ENCODE measurements at regions not wholly inside any gene's neighbourhood (a gene's known extent, or its start where the extent isn't known, plus 50 kb on each side); places are given as distances from the start of the nearest gene placed in this dataset.

DNA sequence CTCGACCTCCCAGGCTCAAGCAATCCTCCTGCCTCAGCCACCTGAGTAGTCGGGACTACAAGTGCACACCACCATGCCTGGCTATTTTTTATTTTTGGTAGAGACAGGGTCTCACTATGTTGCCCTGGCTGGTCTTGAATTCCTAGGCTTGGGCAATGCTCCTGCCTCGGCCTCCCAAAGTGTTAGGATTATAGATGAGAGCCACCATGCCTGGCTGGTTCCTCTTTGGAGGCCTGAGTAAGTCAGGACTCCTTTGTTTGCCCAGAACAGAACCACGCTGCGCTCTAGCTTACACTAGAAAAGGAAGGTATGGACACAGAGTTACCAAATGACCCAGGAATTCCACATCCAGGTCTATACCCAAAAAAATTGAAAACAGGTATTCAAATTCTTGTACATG, 135.9 kb upstream of the SLC1A4 start:
- H3K4me1 ChIP-seq (ENCODE audit: control insufficient read depth, insufficient read depth, low read length, unreplicated experiment) = peaks cover 37% of the 10 kb centered on the region
- no peak overlapping the region for H2AFZ ChIP-seq (ENCODE audit: low read length, unreplicated experiment)
- H3K4me3 ChIP-seq (ENCODE audit: low read depth, low read length) = no peak overlapping the region
- H3K79me2 ChIP-seq (ENCODE audit: control insufficient read depth, insufficient read depth, low read length, unreplicated experiment) = no peaks in the 10 kb centered on the region
- H3K36me3 ChIP-seq (ENCODE audit: insufficient read depth, low read length) = no peaks in the 10 kb centered on the region
- no peaks in the 10 kb centered on the region for H3K27me3 ChIP-seq (ENCODE audit: insufficient read depth, low read length)
- H3K27ac ChIP-seq (ENCODE audit: low read depth, low read length) = no peak overlapping the region

DNA sequence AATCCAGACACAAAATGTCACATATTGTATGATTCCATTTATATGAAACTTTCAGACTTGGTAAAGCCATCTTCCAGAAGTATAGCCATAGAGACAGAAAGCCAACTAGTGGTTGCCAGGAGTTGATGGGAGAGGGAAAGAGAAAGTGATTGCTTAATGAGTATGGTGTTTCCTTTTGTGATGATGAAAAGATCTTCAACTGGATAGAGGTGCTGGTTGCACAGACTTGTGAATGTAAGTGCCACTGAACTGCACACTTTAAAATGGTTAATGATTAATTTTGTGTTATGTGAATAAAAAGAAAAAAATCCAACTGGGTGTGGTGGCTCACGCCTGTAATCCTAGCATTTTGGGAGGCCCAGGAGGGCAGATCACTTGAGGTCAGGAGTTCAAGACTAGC, 135.3 kb upstream of the SLC1A4 start:
- Histone ChIP-seq H3K4me1 (ENCODE audit: control insufficient read depth, insufficient read depth, low read length, unreplicated experiment) (peaks cover 43% of the 10 kb centered on the region), H3K27ac (ENCODE audit: low read depth, low read length) (no peak overlapping the region), H2AFZ (ENCODE audit: low read length, unreplicated experiment) (no peak overlapping the region)

DNA sequence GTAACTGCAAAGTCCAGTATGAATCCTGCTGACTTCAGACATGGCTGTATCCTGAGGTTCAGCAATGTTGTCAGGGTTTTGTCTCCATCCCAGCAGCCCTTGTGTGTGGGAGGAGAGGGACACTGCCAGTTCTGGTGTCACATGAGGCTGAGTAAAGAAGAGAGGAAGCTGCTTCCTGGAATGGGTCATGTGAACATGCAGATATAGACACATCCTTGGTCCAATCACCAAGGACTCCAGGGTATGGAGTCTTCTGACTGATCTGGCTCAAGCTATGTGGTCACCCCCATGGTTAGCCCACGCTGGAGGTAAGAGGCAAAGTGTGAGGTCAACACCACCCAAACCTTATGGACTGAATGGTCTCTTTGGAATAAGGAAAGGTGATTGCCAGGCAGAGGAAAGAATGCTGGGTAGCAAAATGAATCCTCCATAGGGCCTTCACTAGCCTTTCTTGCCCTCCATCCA, 134.4 kb upstream of the SLC1A4 start:
- no peak overlapping the region for H3K27ac ChIP-seq (ENCODE audit: low read depth, low read length)
- no peak overlapping the region for H3K4me3 ChIP-seq (ENCODE audit: low read depth, low read length)
- H3K27me3 ChIP-seq (ENCODE audit: insufficient read depth, low read length) = no peaks in the 10 kb centered on the region
- peaks cover 50% of the 10 kb centered on the region for H3K4me1 ChIP-seq (ENCODE audit: control insufficient read depth, insufficient read depth, low read length, unreplicated experiment)
- no peaks in the 10 kb centered on the region for H3K36me3 ChIP-seq (ENCODE audit: insufficient read depth, low read length)
- no peaks in the 10 kb centered on the region for H3K79me2 ChIP-seq (ENCODE audit: control insufficient read depth, insufficient read depth, low read length, unreplicated experiment)
- peak overlapping the region; percentile 31 for H2AFZ ChIP-seq (ENCODE audit: low read length, unreplicated experiment)

More for the DNA sequence above, 135.3 kb upstream of the SLC1A4 start:
- Histone ChIP-seq H3K79me2 (ENCODE audit: control insufficient read depth, insufficient read depth, low read length, unreplicated experiment) (no peaks in the 10 kb centered on the region), H3K4me3 (ENCODE audit: low read depth, low read length) (no peak overlapping the region), H3K36me3 (ENCODE audit: insufficient read depth, low read length) (no peaks in the 10 kb centered on the region), H3K27me3 (ENCODE audit: insufficient read depth, low read length) (no peaks in the 10 kb centered on the region)

DNA sequence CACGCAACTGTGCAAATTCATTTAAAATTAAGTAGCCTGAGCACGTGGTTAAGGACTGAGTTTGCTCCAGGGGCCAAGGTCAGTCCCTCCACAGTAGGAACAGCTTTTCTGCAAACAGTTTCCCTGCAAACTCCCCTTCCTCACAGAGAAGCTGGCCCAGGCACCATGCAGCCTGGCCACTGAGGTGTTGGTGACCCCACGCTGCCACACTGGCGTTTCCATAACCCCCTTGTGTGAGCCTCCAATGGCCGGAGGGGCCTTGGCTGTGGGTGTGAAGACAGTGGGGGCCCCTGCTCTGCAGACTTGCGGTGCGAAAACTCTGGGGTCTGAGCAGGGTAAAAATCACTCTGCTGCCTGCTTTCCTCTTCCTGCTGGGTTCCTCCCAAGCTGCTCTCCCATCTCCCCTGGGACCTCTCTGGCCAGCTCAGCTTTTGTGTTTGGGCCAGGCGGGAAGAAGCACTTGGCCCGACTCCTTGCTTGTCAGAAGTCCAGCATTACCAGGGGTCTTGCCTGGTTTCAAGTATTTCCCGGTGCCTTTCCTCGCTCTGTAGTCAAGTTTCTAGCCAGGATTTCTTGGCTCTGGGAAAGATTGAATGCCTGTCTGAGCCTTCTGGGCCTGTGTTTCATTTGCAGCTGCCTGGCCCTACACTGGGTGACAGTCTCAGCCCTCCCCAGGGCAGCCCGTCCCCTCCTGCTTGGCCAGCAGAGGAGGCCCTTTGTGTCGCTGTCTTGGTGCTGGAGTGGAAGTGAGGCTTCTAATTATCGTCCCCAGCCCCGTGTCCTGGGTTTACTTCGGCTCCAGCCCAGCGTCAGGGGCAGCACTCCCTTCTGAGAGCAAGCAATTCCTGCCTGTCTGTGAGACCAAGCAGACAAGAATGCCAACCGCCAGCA, 131.4 kb upstream of the SLC1A4 start:
- Histone ChIP-seq H3K36me3 (ENCODE audit: insufficient read depth, low read length) (no peaks in the 10 kb centered on the region), H3K4me3 (ENCODE audit: low read depth, low read length) (0 out of 2 replicates have a peak overlapping the region, but pooled peaks have one; percentile 20), H3K4me1 (ENCODE audit: control insufficient read depth, insufficient read depth, low read length, unreplicated experiment) (peaks cover 54% of the 10 kb centered on the region), H3K27me3 (ENCODE audit: insufficient read depth, low read length) (no peaks in the 10 kb centered on the region), H3K79me2 (ENCODE audit: control insufficient read depth, insufficient read depth, low read length, unreplicated experiment) (no peaks in the 10 kb centered on the region), H2AFZ (ENCODE audit: low read length, unreplicated experiment) (peak overlapping the region; percentile 69), H3K27ac (ENCODE audit: low read depth, low read length) (peak overlapping the region; percentile 61)

DNA sequence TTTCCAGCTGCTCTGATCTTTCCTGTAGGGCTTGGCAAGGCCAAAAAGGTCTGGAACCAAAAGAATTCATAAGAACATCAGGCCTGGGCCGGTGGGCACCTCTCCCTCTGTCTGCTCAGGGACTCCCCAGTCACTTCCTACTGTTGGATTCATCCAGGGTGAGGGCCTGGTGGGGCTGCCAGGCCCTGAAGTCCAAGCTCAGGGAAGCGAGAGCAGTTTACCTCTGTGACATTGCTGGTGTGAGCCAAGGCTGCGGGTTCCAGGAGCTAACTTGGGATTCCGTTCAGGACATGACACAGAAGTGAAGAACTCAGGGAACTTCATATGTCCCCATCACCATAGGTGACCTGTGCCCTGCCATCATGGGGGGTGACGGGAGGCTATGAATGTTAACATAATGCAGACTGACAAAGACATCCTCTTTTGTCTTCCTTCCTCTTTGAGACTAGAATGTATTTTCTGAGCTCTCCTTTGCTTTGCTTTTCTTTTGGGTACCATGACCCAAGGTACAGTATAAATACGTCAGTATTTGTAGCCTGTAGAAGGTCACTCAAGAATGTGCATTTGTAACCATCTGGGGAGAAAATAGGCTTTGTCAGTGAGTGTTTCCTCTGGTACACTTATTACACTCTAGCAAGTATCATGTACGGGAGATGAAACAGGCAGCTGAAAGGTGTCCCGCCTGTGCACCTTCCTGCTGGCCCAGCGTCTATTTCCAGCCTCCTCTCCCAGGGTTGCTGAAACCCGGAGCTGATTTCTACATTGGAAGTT, 130.5 kb upstream of the SLC1A4 start:
- no peaks in the 10 kb centered on the region for H3K79me2 ChIP-seq (ENCODE audit: control insufficient read depth, insufficient read depth, low read length, unreplicated experiment)
- H3K27ac ChIP-seq (ENCODE audit: low read depth, low read length) = peak overlapping the region; percentile 61
- no peaks in the 10 kb centered on the region for H3K36me3 ChIP-seq (ENCODE audit: insufficient read depth, low read length)
- peaks cover 46% of the 10 kb centered on the region for H3K4me1 ChIP-seq (ENCODE audit: control insufficient read depth, insufficient read depth, low read length, unreplicated experiment)
- H3K27me3 ChIP-seq (ENCODE audit: insufficient read depth, low read length) = no peaks in the 10 kb centered on the region
- H3K4me3 ChIP-seq (ENCODE audit: low read depth, low read length) = peak overlapping the region; percentile 0; the same call in 1 of the 2 replicates
- peak overlapping the region; percentile 69 for H2AFZ ChIP-seq (ENCODE audit: low read length, unreplicated experiment)

DNA sequence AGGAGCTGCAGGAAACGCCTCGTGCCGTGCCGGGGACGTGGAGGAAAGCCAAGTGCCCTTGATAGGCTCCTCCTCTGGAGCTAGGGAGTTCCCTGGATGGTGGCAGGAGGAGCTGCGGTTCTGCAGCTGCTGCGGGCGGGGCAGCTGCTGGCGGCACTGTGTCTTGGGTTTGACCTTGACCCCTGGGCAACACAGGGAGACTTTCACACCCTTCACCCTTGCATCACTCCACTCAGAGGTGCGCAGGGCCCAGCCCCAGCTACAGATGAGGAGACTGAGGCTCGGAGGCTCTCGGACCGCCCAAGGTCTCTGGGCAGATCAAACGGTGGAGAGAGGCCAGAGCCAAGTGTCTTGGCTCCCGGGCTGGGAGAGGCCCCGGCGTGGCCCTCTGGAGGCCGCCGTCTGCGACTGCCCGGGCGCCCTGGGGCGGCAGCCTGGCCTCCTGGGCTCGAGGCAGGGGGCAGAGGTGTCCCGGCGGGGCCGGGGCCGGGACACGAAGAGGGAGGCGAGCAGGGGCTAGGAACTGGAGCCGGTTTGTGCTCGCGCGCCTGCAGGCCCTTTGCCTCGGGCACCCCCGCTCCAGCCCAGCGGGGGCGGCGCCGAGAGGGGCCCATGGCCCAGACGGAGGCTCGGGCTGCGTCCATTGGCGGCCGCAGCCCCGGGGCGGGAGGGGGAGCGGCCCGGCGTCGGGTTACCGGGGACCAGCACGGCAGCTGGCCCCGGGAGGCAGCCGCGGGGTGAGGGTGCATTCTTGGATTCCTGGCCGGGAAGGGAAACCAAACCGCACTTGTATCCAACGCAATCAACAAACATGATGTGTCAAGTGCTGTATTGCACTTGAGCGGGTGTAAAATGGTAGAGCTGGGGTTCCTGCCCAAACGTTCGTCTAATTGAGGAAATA, 129.6 kb upstream of the SLC1A4 start:
- Histone ChIP-seq H3K36me3 (ENCODE audit: insufficient read depth, low read length) (no peaks in the 10 kb centered on the region), H3K79me2 (ENCODE audit: control insufficient read depth, insufficient read depth, low read length, unreplicated experiment) (no peaks in the 10 kb centered on the region), H3K27me3 (ENCODE audit: insufficient read depth, low read length) (no peaks in the 10 kb centered on the region), H3K4me1 (ENCODE audit: control insufficient read depth, insufficient read depth, low read length, unreplicated experiment) (peaks cover 45% of the 10 kb centered on the region), H3K27ac (ENCODE audit: low read depth, low read length) (peak overlapping the region; percentile 79), H3K4me3 (ENCODE audit: low read depth, low read length) (peak overlapping the region; percentile 40), H2AFZ (ENCODE audit: low read length, unreplicated experiment) (no peak overlapping the region)

DNA sequence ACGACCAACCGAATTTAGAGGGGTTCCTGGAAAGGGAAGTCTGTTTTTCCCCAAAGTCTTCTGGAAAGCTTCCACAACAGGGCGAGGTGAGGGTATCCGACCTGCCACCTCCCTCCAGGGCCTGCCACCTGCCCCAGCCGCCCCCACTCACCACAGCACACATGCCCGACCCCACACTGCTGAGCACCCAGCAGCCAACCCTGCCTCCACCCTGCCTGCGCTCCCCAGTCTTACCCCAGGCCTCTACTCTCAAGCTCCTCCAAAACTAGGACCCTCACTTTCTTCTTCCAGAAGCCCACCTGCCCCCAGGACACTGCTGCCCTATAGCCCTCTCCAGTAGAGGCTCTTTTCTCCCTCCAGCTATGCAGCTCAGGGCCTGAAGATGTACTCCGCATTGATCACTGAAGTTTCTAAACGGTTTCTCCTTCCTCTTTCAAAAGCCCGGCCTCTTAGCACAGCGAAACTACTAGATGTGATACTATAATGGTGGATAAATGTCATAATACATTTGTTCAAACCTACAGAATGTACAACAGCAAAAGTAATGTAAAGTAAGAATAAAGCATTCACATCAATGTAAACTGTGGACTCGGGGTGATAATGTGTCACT, 128.8 kb upstream of the SLC1A4 start:
- Histone ChIP-seq H3K27ac (ENCODE audit: low read depth, low read length) (peak overlapping the region; percentile 79), H3K4me1 (ENCODE audit: control insufficient read depth, insufficient read depth, low read length, unreplicated experiment) (peaks cover 46% of the 10 kb centered on the region), H3K4me3 (ENCODE audit: low read depth, low read length) (peak overlapping the region; percentile 40), H3K27me3 (ENCODE audit: insufficient read depth, low read length) (no peaks in the 10 kb centered on the region), H3K36me3 (ENCODE audit: insufficient read depth, low read length) (no peaks in the 10 kb centered on the region), H2AFZ (ENCODE audit: low read length, unreplicated experiment) (no peak overlapping the region), H3K79me2 (ENCODE audit: control insufficient read depth, insufficient read depth, low read length, unreplicated experiment) (no peaks in the 10 kb centered on the region)

DNA sequence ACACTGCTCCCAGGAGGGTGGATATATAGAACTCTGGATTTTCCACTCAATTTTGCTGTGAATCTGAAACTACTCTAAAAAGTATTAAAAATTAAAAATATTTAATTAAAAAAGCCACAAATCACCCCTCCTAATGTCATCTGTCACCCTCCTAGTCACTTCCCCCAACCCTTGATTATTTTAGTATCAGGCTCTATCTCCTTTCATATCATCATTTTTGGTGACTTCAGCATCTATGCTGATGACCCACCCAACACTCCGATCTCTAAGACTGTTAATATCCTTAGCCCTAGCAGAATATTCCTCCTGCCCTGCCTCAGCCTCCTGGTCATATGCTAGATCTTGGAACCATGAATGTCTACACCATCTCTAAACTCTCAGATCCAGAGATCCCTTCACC, 128.3 kb upstream of the SLC1A4 start:
- no peaks in the 10 kb centered on the region for H3K79me2 ChIP-seq (ENCODE audit: control insufficient read depth, insufficient read depth, low read length, unreplicated experiment)
- no peak overlapping the region for H3K4me3 ChIP-seq (ENCODE audit: low read depth, low read length)
- no peak overlapping the region for H2AFZ ChIP-seq (ENCODE audit: low read length, unreplicated experiment)

DNA sequence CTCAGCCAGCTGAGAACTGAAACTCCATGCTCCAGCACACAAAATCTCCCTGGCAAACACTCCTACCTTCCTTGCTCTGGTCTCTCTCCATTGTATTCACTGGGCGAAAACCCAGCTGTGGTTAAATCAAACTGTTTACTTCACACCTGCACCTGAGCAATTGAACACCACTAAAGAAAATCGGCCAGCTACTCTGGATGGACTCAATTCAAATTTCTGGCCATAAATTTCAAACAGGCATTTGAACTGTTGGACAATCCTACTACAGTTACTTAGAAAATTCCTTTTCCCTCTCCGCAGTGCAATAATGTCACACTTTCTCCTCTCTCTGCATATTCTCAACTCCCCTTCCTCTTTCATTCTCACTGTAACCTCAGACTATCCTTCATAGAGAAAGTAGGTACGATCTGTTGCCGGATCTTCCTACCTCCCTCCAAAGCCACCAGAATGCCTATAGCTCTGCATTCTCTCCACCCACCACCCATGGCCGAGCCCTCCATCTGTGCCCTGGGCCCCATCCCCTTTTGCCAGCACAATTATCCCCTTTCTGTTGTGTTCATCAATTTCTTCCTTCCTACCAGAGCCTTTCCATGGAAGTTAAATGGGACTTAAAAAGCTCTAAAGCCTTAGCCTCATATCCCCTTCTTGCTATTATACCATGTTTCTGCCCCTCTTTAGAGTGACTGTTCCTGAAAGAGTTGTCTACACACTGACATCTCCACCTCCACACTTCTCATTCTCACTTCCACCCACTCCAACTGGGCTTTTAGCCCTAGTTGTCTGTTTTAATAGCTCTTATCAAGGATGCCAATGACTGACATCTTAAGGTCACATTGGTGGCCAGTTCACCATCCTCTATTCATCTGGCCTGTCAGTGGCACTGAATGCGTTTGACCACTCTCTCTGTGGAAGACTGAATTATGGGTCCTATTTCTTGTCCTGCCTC, 127.5 kb upstream of the SLC1A4 start:
- no peak overlapping the region for H3K27ac ChIP-seq (ENCODE audit: low read depth, low read length)
- H3K36me3 ChIP-seq (ENCODE audit: insufficient read depth, low read length) = no peaks in the 10 kb centered on the region
- H2AFZ ChIP-seq (ENCODE audit: low read length, unreplicated experiment) = no peak overlapping the region
- H3K27me3 ChIP-seq (ENCODE audit: insufficient read depth, low read length) = no peaks in the 10 kb centered on the region
- H3K79me2 ChIP-seq (ENCODE audit: control insufficient read depth, insufficient read depth, low read length, unreplicated experiment) = no peaks in the 10 kb centered on the region
- H3K4me1 ChIP-seq (ENCODE audit: control insufficient read depth, insufficient read depth, low read length, unreplicated experiment) = peaks cover 57% of the 10 kb centered on the region
- H3K4me3 ChIP-seq (ENCODE audit: low read depth, low read length) = no peak overlapping the region

More for the DNA sequence above, 128.3 kb upstream of the SLC1A4 start:
- H3K36me3 ChIP-seq (ENCODE audit: insufficient read depth, low read length) = no peaks in the 10 kb centered on the region
- no peaks in the 10 kb centered on the region for H3K27me3 ChIP-seq (ENCODE audit: insufficient read depth, low read length)
- H3K27ac ChIP-seq (ENCODE audit: low read depth, low read length) = no peak overlapping the region
- H3K4me1 ChIP-seq (ENCODE audit: control insufficient read depth, insufficient read depth, low read length, unreplicated experiment) = peaks cover 49% of the 10 kb centered on the region

Measured in ACC112 (cell line).